Myocyte (in vitro differentiated cells): ENCODE measurements at regions not wholly inside any gene's neighbourhood (a gene's known extent, or its start where the extent isn't known, plus 50 kb on each side); places are given as distances from the start of the nearest gene placed in this dataset.
A peak's percentile ranks its signal among the peaks of the same experiment; 100 is the strongest.

Experiments used
- DNase-seq: peaks from one replicate; pipeline ENCODE4 v3.0.0-alpha.2; 2012; ENCODE audit warnings: low read depth

DNA sequence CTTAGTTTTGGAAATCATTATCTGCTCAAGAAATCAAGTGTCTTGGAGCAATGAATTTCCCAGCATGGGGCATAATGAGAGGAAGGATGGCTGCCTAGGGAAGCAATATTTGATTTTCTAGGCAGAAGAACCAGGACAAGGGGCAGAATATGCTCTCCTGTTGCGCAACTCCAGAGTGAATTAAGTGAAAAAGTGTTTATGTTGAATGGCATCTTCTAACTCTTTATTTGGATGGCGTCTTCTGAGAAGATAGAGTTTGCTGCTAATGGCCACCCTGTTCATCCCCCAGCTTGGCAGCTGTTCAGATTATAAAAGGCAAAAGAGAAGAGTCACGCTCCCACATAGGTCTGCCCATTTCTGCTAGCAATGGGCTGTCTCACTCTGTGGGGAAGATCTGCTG is 1278.1 kb downstream of the AACS start:
- no peak for DNase-seq

DNA sequence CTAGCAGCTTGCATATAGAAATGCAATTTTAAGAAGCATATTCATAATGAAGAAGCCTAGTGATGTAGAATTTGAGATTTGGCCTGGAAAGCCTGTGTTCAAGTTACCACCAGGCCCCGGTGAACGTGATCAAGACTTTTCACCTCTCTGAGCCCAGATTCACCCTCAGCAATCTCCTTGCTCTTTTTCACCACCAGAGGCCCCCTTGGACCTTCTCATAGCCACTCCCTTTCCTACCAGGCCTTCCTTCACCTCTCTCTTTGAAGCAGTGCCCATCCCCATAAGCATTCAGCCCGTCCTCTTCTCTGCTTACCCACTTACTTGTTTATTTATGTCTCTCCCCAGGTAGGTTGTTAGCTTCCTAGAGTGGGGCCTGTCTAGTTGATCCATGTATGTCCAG is 1280.9 kb downstream of the AACS start:
- no peak for DNase-seq

DNA sequence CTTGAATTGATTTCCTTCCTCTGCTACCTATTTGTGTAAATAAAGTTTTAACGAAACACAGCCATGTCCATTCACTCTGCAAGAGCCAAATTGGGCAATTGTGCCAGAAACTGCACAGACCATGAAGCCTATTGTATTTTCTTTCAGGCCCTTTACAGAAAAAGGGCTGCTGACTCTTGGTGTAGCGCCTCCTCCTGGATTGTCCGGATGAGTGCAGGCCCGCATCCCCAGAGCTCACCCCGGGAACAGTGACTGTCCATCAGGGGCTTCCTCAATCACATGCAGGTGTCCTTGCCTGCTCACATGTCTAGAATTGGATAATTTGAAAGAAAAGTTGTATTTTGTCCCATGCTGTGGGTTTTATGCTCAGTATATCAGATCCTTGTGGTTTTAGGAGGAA is 1282.2 kb downstream of the AACS start:
- DNase-seq, result no peak

DNA sequence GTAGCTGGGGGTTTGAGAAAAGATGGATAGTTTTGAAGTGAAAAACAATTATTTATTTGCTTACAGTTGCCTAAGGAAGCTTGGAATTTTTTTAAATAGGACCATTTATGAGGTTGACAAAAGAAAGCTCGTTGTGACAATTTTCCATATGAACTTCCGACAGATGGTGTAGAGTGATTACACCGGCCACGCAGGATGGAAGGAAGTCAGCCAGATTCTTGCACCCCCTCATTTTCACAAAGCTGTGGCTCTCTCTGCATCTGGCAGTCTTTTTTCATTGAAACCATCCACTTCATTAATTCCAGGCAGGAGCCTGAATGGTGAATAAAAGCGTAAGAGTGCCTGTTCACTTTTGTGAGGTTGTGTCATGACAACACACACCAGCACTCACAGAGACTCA is 1284.1 kb downstream of the AACS start:
- no peak for DNase-seq

DNA sequence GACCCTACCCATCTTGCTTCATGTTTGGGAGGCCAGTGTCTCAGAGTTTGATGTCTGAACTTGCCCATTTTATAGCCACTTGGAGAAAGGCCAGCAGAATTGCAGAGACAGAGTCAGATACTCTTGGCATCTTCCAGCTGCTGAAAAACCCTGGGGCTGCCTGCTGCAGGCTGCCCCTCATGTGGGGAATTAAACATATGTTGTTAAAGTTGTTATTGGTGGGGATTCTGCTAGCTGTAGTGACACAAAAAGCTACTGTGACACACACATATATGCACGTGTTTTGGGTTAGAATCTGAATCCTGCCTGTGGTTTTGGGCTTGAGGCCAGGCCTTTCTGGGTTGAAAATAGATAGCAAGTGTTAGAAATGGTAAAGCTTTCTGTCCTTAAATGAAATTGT is 1288.4 kb downstream of the AACS start:
- DNase-seq, result peak; percentile 76

DNA sequence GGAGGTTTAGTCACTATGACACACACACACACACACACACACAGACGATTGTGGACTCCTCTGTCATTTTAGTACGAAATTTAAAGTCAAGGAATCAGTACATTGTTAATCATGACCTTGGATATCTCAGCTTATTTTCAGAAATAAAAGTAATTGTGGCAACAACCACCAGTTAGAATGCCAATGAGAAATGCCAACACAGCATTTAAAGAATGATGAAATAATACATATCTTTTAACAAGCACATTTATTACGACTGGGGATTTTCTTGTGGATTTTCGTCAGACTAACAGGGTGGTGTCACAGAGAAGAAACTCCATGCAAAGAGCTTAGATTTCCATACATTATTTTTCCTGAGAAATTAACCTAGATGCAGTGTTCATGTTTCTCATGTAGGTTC is 1289.4 kb downstream of the AACS start:
- DNase-seq, result no peak

DNA sequence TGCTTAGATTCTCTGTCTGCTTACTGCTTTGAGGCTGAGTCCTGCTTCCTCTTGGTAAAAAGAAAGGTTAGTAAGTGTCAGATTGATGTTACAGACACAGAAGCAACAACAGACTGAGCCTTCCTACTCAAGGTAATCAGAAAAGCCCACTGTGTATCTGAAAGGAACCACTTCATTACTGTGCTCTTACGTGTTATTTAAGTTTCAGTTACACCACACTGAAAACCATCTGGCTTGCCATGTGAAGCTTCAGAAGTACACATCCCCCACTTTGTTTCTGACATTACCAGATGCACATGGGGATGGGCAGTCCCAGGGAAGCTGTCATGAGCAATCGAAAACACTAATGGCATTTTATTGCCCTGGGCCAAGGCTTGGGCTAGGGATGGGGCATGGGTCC is 1290.1 kb downstream of the AACS start:
- no peak for DNase-seq

DNA sequence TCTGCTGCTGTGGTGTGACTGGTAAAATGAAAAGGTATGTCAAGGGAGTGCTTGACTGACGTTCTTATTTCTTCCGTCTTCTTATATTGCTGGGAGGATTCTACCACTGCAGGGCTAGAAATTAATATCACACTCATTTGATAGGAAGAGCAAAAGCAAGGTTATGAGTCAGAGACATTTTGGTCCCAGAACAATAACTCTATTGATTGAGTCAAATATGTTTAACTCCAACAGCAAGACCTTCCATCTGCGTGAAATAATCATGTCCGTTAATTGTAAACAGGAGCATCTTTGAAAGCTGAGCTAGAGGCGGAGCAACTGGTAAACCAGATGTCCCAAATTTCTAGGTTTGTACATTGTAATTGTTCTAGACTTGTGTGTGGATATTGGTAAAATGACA is 1293.6 kb downstream of the AACS start:
- no peak for DNase-seq

DNA sequence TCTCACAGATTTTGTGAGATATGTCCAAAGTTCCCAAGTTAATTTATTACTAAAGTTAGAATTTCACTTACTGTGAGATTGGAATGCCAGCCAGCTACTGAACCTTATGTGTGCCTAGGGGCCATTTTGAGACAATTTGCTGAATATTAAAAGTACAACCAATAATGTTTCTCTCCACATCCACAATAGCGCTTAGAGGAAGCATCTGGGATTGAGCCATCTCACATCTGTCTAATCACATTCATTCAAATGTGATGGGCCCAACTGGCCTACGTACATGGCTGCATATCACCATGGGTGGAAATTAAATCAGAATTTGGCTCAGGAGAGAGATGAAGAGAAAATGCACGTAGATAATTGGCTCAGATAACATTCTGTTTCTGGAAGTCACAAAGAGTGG is 1294.0 kb downstream of the AACS start:
- DNase-seq, result no peak

DNA sequence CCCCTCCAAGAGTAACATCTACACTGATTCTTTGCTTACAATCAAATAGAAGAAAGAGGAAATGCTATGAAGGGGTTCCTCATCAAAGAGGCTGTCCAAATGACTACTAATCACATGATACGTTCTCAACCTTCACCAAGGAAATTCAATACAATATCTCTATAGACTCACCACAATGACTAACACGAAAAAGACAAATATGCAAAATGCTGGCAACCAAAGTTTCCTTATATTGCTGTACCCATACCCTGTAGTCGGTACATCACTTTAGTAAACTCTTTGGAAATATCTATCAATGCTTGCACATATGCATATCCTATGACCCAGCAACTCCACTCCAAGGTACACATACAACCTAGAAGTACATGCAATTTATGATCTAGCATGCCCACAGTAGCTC is 1296.6 kb downstream of the AACS start:
- no peak for DNase-seq

DNA sequence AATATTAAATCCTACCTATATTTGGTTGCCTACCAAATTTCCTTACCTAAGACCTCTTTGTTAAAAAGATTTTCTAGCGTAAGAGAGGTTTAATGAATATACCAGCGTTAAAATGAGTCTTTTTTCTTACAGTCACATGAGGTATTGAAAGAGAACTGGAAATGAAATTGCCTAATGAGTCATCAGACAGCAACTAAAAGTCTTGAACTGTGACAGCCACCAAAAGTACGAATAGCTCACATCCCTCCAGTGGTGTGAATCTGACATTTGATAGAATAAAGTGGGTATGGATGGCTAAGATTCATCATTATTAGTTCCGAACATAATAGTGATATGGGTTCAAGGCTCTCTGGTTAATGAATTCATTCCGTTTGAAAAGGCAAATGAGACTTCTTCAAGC is 1297.3 kb downstream of the AACS start:
- DNase-seq, result no peak

DNA sequence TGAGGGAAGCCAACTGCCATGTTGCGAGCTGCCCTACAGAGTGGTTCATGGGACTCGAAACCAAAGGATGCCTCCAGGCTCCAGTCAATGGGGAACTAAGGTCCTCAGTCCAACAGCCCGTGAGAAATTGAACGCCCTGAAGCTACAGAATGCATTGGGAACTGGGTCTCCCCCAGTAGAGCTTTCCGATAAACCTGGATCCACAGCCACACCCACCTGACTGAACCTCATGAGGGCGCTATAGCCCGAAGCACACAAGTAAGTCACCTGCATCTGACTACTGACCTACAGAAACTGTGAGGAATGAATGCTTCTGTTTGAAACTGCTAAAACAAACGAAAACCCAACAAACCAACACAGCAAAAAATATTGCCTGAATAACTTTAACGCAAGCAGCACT is 1297.7 kb downstream of the AACS start:
- DNase-seq, result no peak

DNA sequence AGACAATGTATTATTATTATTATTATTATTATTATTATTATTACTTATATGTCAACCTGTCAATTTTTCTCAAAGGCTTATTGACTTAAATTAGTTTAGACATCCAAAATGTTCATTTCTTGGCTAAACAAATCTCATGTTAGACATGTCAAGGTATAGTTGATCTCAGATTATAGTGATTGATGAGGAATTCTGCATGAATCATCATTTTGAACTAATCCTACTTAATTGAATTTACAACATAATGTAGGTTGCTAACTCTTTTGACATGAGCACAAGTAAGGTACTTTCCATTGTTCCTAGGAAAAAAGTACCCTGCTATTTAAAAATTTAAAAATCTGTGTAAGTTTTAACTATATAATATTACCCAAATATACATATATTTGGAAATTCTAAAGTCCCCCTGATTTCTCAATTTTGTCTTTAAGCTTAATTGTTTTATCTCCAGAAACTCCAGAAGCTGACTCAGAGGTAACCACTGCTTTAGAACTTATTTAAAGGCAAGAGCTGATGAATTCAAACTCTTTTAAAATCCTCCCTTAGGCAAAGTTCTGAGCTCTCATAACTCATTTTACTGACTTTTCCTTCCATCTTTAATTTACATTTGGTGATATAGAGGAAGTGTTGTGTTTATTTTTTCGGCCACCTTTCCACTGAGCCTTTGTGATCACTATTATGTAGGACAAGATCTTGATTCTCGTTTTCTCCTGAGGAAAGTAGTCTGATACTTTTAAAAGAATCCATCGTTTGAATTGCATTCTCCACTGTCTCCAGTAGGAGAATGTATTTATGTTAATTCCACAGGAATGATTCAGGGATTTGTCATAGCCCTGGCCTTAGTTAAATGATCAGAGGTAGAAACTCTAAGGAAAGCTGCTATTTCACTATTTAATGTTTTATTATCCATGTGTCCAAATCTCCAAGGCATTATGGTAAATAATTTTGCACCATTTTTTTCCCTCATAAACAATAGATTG is 1304.5 kb downstream of the AACS start:
- DNase-seq, result peak; percentile 43

DNA sequence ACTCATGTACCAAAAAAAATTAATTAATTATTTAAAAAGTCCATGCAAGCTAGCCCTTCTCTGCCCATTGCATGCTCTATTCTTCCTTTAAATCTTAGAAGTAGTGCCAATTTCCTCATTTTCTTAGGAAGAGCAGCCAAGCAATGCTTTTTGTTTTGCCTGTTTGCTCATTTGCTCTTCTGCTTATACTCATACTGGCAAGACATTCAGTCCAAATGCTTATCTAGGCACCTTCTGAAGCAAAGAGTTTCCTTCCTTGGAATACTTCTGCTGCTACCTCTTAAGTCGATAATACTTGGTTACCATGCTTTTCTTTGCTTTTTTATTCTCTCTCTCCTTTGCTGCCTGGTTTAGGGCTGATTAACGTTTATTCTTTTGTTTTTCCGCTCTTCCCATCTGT is 1318.3 kb downstream of the AACS start:
- DNase-seq, result no peak

DNA sequence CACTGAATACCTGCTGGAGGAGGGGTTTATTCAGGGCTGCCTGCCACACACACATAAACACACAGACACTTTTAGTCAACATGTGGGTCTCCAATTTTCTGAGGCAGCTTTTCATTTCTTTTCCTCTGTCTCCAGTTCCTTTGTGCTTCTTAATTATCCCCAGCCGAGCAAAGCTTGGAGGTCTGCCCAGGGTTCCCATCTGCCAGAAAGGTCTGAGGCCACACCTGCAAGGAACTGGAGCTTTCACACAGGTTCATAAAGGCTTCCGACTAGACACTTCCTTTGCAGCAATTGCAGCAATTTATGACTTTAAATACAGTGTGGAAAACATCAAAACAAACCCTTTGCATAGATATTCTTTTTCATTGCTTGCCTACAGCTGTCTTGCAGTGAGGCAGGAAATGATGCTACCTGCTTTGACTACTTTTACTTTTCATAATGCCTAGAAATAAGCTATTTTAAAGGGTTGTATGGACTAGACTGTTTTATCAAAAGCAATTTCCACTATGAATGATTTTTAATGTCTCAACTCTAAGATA is 1318.9 kb downstream of the AACS start:
- no peak for DNase-seq

DNA sequence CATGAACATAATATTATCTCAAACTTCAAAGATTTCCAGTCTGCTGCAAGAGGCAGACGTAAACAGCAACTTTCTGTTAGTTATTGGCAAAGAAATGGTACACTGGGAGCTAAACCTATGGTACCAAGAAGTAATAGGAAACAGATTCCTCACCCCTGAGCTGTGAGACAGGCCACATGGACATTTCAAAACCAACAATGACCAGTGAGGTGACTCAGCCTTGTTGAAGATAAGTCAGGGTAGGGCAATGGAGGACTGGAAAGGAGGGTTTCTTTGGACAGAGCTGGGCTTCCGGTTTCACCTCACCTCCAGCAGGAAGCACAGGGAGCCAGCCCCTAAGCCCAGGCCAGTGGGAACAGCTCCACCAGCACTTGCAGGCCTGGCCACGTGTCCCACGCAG is 1320.5 kb downstream of the AACS start:
- DNase-seq, result no peak

DNA sequence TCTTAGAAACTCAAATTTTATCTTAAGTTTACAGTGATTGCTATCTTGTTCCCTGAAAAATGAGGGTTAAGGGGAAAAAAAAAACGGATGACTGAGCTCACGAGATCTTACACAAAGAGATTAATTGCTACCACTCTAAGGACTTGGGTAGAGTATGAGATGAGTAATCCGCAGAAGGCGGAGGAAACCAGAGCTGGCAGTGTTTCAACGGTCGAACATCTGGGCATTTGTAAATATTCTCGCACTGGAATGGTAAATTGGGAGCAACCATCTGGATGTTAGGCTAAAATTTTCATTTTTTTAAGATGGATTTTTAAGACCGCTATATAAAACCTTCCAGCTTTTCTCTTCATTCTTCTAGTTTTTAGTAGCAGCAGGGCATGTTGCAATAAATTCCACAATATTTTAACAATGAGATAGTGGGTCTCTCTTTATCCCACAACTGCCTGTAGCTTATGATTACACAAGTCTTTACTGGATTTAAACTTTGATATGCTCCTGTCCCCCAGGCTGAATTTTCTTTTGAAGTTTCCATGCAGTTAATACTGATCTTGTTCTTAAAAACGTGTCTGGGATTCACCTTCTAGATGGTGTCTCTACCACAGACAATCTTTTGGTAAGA is 1324.1 kb downstream of the AACS start:
- peak; percentile 78 for DNase-seq

DNA sequence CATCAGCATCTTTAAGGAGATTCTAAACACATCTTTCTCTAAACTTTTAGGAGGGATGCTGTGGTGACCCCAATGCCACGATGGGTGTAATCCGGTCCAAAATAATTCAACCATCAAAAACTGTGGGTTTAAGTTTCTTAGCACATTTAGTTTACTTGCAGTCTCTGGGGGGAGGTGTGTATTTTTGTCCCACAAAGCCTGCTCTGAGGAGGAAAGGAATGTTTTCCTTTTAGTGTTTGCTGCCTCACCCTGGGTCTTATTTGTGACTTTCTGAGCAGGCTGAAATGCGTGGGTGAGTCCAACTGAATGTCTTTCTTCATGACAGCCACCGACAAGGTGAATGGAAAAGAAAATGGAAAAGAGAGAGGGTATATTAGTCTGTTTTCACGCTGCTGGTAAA is 1324.7 kb downstream of the AACS start:
- peak; percentile 33 for DNase-seq

DNA sequence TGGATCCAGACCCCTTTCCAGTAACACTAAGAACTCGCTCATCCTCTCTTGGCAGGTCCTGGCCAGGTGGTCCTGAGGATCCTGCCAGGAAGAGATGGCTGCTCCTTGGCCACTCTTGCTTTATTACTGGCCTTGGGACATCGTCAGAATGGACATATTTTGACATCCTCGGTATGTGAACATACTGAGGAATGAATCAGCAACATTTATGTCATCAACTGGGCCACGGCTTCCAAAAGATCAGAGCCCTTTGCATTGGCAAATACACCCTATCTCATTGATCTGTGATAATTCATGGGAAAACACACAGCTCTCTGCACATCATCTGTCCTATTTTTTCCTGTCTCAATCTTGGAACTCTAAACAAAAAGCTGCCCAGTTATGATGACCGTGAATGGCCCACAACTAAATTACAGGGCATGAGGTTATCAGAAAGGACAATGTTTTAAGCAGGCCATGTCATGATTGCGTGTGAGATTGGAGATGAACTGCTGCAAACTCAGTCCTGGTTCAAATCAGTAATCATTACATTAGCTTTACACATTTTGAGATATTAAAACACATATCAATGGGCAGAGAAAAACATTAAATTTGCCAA is 1325.8 kb downstream of the AACS start:
- DNase-seq, result no peak

DNA sequence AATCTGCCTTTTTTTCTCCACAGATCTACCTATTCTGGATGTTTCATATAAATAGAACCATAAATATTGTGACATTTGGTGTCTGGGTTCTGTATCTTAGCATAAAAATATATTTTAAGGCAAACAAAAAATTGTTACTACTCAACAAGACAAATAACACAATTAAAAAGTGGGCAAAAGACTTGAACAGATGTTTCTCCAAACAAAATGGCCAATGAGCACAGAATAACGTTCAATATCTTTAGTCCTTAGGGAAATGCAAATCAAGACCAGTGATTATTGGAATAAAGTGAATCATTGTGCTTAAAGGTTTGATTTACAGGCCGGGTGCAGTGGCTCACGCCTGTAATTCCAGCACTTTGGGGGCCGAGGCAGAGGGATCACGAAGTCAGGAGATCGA is 1331.3 kb downstream of the AACS start:
- DNase-seq, result no peak

DNA sequence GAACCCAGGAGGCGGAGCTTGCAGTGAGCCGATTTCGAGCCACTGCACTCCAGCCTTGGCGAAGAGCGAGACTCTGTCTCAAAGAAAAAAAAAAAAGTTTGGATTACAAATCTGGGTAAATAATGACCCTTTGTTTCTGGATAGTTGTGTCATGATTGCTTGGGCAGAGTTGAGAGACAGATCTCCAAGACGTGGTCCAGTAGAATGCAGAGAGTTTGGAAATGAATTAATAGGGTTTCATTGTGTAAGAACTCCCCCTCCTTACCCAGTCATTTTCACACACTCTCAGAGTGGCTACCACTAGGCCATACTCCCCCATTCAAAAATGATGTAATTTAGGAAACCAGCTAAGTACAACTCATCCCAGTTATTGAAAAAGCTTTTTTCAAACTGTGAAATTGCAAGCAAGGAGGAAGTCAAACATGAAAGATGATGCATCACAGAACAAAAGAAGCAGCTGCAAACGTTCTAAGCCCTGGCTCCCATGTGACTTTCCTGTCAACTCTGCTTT is 1331.9 kb downstream of the AACS start:
- DNase-seq, result peak; percentile 75

DNA sequence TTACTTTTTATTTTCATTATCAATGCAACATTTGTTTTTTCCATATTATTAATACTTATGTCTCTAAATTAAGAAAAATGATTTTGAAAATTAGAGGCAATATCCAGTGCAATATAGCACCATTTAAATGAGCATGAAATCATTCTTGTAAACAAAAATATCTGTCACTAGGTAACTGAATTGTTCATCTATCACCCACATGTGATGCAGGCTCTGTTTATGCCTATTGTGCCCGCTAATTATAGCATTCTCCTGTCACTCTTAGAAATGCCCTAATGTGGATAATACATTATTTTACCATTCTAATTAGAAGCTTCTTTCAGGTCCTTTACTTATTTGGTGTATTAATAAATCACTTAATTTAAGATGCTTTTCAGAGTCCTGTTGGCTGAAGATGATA is 1332.4 kb downstream of the AACS start:
- DNase-seq, result no peak
